ENCODE measurements at regions not wholly inside any gene's neighbourhood (a gene's known extent, or its start where the extent isn't known, plus 50 kb on each side); places are given as distances from the start of the nearest gene placed in this dataset.

GRCh38 chr3:127365163-127365798 lies 77.4 kb upstream of the PRR20G start:
- Mint-ChIP-seq H3K4me3 (no peak overlapping the region), H3K27ac (no peak overlapping the region), H3K4me1 (peaks cover 14% of the 10 kb centered on the region), H3K9me3 (no peaks in the 10 kb centered on the region), H3K27me3 (ENCODE audit: low read depth) (no peaks in the 10 kb centered on the region; the same call in 1 of the 2 replicates), H3K36me3 (no peaks in the 10 kb centered on the region)
- no peak for TF ChIP-seq ELF4 (CRISPR knock-in tag; IDR thresholded peaks at IDR 0.05; ENCODE audit: low read depth)
- no peak for TF ChIP-seq FOXJ3 (CRISPR knock-in tag; IDR thresholded peaks at IDR 0.05; ENCODE audit: borderline replicate concordance)
- TF ChIP-seq ZNF263 (CRISPR knock-in tag; IDR thresholded peaks at IDR 0.05; ENCODE audit: low read depth) = no peak
- no peak for TF ChIP-seq ZNF396 (CRISPR knock-in tag; IDR thresholded peaks at IDR 0.05; ENCODE audit: borderline replicate concordance)
- no peak for TF ChIP-seq USF1 (CRISPR knock-in tag; IDR thresholded peaks at IDR 0.05)
- TF ChIP-seq PRDM15 (CRISPR knock-in tag; IDR thresholded peaks at IDR 0.05) = no peak
- TF ChIP-seq ZSCAN18 (CRISPR knock-in tag; IDR thresholded peaks at IDR 0.05) = no peak
- no peak for TF ChIP-seq OVOL2 (CRISPR knock-in tag; IDR thresholded peaks at IDR 0.05; ENCODE audit: borderline replicate concordance)
- no peak for TF ChIP-seq ZNF425 (CRISPR knock-in tag; conservative IDR thresholded peaks at IDR 0.05)
- TF ChIP-seq HMGA2 (CRISPR knock-in tag; IDR thresholded peaks at IDR 0.05) = no peak
- no peak for TF ChIP-seq MAX (CRISPR knock-in tag; IDR thresholded peaks at IDR 0.05)
- no peak for TF ChIP-seq ESRRA (CRISPR knock-in tag; IDR thresholded peaks at IDR 0.05; ENCODE audit: borderline replicate concordance)
- TF ChIP-seq ETV6 (CRISPR knock-in tag; IDR thresholded peaks at IDR 0.05) = no peak
- no peak for TF ChIP-seq ZNF281 (CRISPR knock-in tag; IDR thresholded peaks at IDR 0.05)
- TF ChIP-seq FOXK1 (CRISPR knock-in tag; IDR thresholded peaks at IDR 0.05) = no peak
- TF ChIP-seq MXD4 (CRISPR knock-in tag; IDR thresholded peaks at IDR 0.05; ENCODE audit: borderline replicate concordance) = no peak
- no peak for ATAC-seq
- CTCF ChIA-PET = interaction anchor here (0.7 to 1.4 kb wide), 3 partner anchors 9 to 20 kb away, joined by 3 to 7 read pairs (median 3); no protein-coding TSS in a partner anchor
- POLR2A ChIA-PET = no interaction called here
- DNase-seq (ENCODE audit: low spot score) = no peak

All from WTC11 (cell line).